HepG2 (cell line): ENCODE measurements at regions not wholly inside any gene's neighbourhood (a gene's known extent, or its start where the extent isn't known, plus 50 kb on each side); places are given as distances from the start of the nearest gene placed in this dataset.

ENCODE experiments used
- TAF1 ChIP-seq: sonication (generic); formaldehyde crosslinking; IDR thresholded peaks from 2 replicates; pipeline ENCODE4 v1.4.0; 2020; ENCODE audit warnings: missing genetic modification reagents
- ZNF44 ChIP-seq: sonication (generic); formaldehyde crosslinking; IDR thresholded peaks from 2 replicates; pipeline ENCODE4 v1.5.1; 2020; ENCODE audit warnings: mild to moderate bottlenecking, missing genetic modification reagents
- TF ChIP-seq, protein P1 (sequence below): sonication (generic); formaldehyde crosslinking; IDR thresholded peaks from 2 replicates; pipeline ENCODE4 v1.5.0; 2020; ENCODE audit warnings: missing genetic modification reagents, mild to moderate bottlenecking, borderline replicate concordance
- TF ChIP-seq, protein P2 (sequence below), 2 experiments: IDR thresholded peaks; 2 replicates each; pipeline ENCODE4 v1.6.1; 2011 to 2012; ENCODE audit warnings: low read length in 2 of 2, borderline replicate concordance in 1 of 2, low read depth in 1 of 2, mild to moderate bottlenecking in 1 of 2, moderate library complexity in 1 of 2
- TF ChIP-seq, protein P3 (sequence below): sonication (generic); formaldehyde crosslinking; IDR thresholded peaks from 2 replicates; pipeline ENCODE4 v1.5.0; 2020; ENCODE audit warnings: mild to moderate bottlenecking, missing genetic modification reagents, moderate library complexity
- TF ChIP-seq, protein P4 (sequence below): IDR thresholded peaks from 2 replicates; pipeline ENCODE4 v1.6.1; 2012; ENCODE audit warnings: low read depth, low read length, improper control_type of control experiment

DNA sequence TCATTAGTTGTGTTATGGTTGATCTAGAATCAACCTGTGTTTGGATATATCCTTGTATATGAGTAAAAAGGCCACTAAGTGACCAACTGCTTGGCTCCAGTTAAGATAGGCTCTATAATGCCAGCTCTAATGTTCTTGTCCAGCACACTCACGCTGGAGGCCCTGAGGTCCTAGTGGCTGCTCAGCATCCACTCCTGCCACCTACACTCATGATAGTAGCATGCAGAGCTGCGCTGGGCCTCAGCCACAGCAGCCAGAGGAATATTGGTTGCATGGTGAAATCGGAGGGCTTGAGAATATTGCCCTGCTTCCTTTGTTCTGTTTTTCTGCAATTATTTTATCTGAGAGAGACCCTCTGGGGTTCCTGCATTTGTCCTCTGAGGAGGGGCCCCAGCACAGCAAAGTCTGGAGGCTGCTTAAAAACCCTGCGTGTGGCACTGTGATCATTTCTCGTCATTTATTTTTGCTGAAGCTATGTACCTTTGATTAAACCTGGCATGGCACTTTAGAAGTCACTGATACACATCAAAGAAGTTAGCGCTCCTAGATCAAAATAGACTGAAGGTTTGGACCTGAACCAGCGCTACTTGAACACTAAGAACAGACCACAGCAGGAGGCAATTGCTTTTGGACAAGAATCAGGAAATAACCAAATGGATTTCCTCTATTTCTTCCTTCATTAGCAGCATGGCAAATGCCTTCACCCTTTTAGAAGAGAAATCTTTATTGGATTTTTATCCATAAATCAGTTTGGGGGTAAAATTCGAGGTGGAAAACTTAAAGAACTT lies 398.4 kb upstream of the ID4 start (continued):
- TF ChIP-seq, protein P1, sequence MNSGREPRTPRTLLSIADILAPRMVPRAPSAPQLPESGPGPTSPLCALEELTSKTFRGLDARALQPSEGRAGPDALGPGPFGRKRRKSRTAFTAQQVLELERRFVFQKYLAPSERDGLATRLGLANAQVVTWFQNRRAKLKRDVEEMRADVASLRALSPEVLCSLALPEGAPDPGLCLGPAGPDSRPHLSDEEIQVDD (CRISPR knock-in tag): no peak
- TF ChIP-seq, protein P2, sequence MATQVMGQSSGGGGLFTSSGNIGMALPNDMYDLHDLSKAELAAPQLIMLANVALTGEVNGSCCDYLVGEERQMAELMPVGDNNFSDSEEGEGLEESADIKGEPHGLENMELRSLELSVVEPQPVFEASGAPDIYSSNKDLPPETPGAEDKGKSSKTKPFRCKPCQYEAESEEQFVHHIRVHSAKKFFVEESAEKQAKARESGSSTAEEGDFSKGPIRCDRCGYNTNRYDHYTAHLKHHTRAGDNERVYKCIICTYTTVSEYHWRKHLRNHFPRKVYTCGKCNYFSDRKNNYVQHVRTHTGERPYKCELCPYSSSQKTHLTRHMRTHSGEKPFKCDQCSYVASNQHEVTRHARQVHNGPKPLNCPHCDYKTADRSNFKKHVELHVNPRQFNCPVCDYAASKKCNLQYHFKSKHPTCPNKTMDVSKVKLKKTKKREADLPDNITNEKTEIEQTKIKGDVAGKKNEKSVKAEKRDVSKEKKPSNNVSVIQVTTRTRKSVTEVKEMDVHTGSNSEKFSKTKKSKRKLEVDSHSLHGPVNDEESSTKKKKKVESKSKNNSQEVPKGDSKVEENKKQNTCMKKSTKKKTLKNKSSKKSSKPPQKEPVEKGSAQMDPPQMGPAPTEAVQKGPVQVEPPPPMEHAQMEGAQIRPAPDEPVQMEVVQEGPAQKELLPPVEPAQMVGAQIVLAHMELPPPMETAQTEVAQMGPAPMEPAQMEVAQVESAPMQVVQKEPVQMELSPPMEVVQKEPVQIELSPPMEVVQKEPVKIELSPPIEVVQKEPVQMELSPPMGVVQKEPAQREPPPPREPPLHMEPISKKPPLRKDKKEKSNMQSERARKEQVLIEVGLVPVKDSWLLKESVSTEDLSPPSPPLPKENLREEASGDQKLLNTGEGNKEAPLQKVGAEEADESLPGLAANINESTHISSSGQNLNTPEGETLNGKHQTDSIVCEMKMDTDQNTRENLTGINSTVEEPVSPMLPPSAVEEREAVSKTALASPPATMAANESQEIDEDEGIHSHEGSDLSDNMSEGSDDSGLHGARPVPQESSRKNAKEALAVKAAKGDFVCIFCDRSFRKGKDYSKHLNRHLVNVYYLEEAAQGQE (IDR thresholded peaks at IDR 0.05; ENCODE audit: borderline replicate concordance in 1 of 2, low read depth in 1 of 2, low read length in 2 of 2): no peak
- TF ChIP-seq, protein P3, sequence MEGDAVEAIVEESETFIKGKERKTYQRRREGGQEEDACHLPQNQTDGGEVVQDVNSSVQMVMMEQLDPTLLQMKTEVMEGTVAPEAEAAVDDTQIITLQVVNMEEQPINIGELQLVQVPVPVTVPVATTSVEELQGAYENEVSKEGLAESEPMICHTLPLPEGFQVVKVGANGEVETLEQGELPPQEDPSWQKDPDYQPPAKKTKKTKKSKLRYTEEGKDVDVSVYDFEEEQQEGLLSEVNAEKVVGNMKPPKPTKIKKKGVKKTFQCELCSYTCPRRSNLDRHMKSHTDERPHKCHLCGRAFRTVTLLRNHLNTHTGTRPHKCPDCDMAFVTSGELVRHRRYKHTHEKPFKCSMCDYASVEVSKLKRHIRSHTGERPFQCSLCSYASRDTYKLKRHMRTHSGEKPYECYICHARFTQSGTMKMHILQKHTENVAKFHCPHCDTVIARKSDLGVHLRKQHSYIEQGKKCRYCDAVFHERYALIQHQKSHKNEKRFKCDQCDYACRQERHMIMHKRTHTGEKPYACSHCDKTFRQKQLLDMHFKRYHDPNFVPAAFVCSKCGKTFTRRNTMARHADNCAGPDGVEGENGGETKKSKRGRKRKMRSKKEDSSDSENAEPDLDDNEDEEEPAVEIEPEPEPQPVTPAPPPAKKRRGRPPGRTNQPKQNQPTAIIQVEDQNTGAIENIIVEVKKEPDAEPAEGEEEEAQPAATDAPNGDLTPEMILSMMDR (CRISPR knock-in tag): no peak
- TF ChIP-seq, protein P4, sequence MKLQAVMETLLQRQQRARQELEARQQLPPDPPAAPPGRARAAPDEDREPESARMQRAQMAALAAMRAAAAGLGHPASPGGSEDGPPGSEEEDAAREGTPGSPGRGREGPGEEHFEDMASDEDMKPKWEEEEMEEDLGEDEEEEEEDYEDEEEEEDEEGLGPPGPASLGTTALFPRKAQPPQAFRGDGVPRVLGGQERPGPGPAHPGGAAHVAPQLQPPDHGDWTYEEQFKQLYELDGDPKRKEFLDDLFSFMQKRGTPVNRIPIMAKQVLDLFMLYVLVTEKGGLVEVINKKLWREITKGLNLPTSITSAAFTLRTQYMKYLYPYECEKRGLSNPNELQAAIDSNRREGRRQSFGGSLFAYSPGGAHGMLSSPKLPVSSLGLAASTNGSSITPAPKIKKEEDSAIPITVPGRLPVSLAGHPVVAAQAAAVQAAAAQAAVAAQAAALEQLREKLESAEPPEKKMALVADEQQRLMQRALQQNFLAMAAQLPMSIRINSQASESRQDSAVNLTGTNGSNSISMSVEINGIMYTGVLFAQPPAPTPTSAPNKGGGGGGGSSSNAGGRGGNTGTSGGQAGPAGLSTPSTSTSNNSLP: no peak
- TF ChIP-seq TAF1 (CRISPR knock-in tag) (no peak), ZNF44 (CRISPR knock-in tag) (no peak)
